LHCN-M2 (cell line): ENCODE measurements at regions not wholly inside any gene's neighbourhood (a gene's known extent, or its start where the extent isn't known, plus 50 kb on each side); places are given as distances from the start of the nearest gene placed in this dataset.

Source experiments
- DNase-seq: peaks from one replicate; pipeline ENCODE4 v3.0.0-alpha.2; 2012; ENCODE audit warnings: low read depth

GRCh38 chr17:69884846-69885245 is 190.2 kb upstream of the KCNJ16 start:
- no peak for DNase-seq

GRCh38 chr17:69898601-69899000 is 176.4 kb upstream of the KCNJ16 start:
- DNase-seq: peak; percentile 8

GRCh38 chr17:69900101-69900500 is 174.9 kb upstream of the KCNJ16 start:
- DNase-seq: no peak

GRCh38 chr17:69900829-69901228 is 174.2 kb upstream of the KCNJ16 start:
- DNase-seq: no peak

GRCh38 chr17:69906306-69906705 is 168.7 kb upstream of the KCNJ16 start:
- DNase-seq: no peak

GRCh38 chr17:69907132-69907847 is 167.7 kb upstream of the KCNJ16 start:
- no peak for DNase-seq

- no peak for DNase-seq
These were observed 166.2 kb upstream of the KCNJ16 start for GRCh38 chr17:69908626-69909368.

GRCh38 chr17:69909389-69909788 is 165.6 kb upstream of the KCNJ16 start:
- peak; percentile 13 for DNase-seq

DNA sequence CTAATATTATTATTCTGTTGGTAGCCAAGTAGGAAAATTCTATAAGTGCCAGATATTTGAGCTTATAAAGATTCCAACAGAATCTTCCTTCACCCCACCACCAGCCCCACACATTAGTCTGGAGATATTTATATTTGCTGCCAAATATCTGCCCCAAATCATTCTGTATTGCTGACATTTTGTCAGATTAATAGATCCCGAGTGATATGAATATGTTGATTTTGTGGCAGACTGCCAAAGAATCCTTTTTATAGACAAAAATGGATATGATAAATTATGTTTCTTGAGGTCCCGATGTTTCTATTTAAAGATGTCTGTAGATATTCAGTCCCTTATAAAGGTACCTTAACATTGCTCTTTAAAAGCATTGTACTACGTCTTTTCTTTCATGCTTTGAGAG is 162.2 kb upstream of the KCNJ16 start:
- no peak for DNase-seq

GRCh38 chr17:69913216-69913615 is 161.8 kb upstream of the KCNJ16 start:
- peak; percentile 41 for DNase-seq

DNA sequence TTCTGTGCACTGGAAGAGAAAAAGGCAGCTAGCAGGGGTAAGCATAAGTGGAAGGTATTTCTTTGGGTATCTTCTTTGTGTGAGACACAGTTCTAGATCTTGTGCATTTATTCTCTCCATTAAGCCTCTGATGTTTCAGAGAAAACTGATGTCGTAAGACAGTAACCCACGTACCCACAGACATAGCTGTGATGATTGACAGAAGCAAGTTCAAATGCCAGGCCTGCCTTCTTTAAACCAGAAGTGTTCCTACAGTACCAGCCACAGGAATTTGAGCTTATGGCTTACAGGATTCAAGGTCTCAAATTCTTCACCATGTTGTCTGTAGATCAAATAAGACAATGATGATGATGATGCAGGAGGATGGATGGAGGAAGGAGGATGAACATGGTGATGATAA is 161.4 kb upstream of the KCNJ16 start:
- peak; percentile 85 for DNase-seq

DNA sequence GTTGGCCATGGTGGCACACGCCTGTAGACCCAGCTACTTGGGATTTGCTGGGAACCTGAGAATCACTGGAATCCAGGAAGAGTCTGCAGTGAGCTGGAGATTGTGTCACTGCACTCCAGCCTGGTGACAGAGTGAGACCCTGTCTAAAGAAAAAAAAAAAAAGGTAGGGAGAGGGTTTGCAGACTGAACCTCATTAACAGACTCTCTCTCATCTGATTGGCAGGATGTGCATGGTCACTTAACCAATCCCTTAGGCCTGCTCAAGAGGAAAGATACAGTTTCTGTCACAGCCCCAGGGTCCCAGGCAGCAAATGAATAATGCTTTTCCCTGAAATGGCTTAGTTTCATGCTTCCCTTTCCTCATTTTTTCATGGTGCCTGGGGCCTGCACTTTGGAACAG is 160.5 kb upstream of the KCNJ16 start:
- DNase-seq: no peak

GRCh38 chr17:69916761-69917160 is 158.3 kb upstream of the KCNJ16 start:
- DNase-seq: no peak

DNA sequence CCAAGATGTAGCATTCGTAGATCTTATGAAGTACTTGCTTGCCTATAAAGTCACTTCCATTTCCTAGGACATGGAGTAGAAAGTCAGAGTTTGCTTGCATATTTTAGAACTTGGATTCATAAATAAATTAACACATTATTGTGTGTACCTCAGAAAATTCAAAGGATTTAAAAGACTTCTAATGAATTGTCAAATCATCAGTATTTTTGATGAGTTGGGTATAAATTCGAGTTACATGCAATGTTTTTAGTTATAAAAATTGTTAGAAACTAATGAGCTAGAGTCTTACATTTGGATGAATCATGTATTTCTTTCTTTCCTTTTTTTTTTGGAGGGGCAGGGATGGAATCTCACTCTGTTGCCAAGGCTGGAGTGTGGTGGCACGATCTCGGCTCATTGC is 156.9 kb upstream of the KCNJ16 start:
- no peak for DNase-seq

- DNase-seq: no peak
These were observed 155.2 kb upstream of the KCNJ16 start for GRCh38 chr17:69919789-69920188.

GRCh38 chr17:69921046-69921445 is 154.0 kb upstream of the KCNJ16 start:
- no peak for DNase-seq

GRCh38 chr17:69928611-69929010 is 146.4 kb upstream of the KCNJ16 start:
- DNase-seq: no peak

GRCh38 chr17:69936996-69937395 is 138.0 kb upstream of the KCNJ16 start:
- no peak for DNase-seq

DNA sequence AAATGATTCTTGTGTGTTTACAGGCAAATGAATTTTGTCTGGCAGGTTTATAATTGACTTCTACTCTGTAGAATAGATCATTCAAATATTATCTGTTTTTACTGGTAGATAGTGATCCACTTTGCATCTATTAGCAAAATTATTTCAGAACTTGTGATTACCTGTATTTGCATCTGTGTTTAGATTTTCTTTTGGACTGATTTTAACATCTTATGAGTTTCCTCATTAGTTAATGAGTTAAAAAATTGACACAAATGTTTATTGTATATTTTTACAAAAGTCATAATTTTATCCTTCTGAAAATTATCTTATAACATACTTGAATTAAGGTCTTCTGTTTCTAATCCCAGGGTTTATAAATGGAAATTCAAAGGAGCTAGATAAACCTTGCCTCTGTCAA is 132.0 kb upstream of the KCNJ16 start:
- DNase-seq: no peak

- DNase-seq: no peak
These were observed 130.6 kb upstream of the KCNJ16 start for GRCh38 chr17:69944406-69944805.

DNA sequence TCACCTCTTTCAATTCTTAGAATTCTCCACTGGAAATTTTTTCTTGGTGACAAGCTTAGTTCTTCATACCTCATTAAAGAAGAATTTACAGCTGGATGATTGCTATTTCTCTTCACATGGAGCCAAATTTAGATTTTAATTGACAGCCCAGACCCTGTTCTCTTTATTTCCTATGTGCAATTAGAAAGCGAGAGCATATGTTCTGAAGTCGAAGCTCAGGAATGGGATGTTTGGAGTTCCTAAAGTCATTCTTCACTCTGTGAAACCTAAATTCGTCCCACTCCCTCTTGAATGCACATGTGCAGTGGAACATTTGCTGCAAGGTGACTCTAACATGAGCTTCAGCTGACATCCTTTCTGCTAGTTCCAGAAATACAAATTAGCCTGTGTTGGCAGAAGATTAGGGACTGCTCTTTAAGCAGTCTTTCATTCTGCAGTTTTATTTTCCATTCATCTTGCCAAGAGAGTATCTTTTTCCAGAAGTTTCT is 129.3 kb upstream of the KCNJ16 start:
- no peak for DNase-seq

GRCh38 chr17:69947027-69947759 is 127.8 kb upstream of the KCNJ16 start:
- DNase-seq: no peak
